ENCODE measurements at regions not wholly inside any gene's neighbourhood (a gene's known extent, or its start where the extent isn't known, plus 50 kb on each side); places are given as distances from the start of the nearest gene placed in this dataset.

DNA sequence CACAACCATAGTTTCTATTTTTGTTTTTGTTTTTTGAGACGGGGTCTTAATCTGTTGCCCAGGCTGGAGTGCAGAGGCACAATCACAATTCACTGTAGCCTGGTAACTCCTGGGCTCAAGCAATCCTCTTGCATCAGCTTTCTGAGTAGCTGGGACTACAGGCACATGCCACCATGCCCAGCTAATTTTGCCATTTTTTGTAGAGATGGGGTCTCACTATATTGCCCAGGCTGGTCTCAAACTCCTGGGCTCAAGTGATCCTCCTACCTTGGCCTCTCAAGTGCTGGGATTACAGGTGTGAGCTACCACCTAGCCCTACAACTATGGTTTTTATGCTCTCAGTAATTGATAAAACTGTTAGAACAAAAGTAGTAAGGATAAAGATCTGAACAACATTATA, 147.5 kb upstream of the SHB start:
- no peak for DNase-seq

DNA sequence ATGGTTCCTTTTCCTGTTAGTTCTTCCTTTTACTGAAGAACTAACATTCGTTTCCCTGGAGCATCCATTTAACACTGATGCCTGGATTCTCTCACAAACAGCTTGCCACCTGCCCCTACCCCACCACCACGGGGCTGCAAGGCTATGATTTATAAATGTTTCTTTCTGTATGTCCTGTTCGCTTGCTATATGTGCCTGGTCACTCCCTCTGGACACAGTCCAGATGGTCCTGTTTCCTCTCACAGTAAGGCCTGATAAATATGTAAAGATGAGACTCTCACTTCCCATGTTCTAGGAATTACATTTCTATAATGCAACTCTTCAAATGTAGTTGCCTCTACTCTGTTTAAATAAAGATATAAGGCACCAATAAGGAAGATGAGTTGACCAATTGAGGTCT, 146.4 kb upstream of the SHB start:
- no peak for DNase-seq

DNA sequence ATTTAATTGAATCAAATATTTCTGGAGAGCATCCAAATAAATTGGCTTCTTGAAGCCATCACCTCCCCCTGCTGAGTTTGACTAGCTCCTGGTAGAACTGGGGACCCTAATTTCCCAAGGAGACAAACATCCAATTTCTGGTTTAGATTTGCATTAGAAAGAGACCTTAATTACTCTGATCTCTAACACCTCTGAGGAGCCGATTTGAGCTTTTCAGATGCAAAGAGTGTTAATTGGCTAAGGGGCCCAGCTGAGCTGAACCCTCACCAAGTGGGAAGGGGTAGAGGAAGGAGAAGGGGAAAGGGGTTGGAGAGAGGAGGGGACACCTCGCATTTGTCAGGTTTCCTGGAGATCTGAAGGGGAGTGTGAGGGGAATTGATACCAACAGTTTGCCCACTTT, 145.4 kb upstream of the SHB start:
- no peak for DNase-seq

GRCh38 chr9:38213631-38214299, 144.7 kb upstream of the SHB start:
- no peak for DNase-seq

GRCh38 chr9:38212016-38212415, 143.0 kb upstream of the SHB start:
- no peak for DNase-seq

DNA sequence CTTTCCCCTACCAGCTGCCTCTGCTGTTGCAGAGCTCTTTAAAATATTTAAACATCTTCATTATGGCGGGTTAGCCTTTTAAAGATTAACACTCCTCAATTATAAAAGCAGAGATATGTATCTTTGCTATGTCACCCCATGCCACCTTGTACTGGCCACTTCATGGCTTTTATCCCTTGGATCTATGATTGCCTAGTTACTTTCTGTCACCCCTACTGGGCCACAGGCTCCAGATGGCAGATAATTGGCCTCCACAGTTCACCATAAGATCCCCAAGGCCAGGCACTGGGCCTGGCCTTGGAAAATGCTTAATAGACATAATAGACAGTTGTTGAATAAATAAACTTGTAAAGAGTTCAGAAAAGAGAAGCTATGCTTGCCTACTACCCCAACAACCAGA, 142.0 kb upstream of the SHB start:
- no peak for DNase-seq

- no peak for DNase-seq
Observed at GRCh38 chr9:38208206-38208901, 139.3 kb upstream of the SHB start.

DNA sequence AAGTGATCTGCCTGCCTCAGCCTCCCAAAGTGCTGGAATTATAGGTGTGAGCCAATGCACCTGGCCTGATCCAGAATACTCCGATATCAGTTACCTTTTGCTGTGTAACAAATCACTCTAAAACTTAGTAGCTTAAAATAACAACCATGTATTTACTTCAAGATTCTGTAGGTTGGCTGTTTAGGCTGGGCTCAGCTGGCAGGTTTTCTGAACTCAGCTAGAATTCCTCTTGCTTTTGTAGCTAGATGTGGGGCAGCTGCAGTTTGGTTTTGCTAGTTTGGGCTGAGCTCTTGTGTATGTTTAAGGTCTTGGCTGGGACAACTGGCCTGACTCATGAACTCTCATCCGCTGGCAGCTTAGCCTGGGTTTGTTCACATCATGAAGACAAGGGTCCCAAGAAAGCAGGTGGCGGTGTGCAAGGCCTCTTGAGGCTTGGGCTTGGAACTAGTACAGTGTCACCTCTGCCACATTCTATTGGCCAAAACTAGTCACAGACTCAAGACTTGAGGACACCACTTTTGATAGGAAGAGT, 138.3 kb upstream of the SHB start:
- DNase-seq, result no peak

- DNase-seq, result no peak
Observed at GRCh38 chr9:38205279-38205678, 136.3 kb upstream of the SHB start.

DNA sequence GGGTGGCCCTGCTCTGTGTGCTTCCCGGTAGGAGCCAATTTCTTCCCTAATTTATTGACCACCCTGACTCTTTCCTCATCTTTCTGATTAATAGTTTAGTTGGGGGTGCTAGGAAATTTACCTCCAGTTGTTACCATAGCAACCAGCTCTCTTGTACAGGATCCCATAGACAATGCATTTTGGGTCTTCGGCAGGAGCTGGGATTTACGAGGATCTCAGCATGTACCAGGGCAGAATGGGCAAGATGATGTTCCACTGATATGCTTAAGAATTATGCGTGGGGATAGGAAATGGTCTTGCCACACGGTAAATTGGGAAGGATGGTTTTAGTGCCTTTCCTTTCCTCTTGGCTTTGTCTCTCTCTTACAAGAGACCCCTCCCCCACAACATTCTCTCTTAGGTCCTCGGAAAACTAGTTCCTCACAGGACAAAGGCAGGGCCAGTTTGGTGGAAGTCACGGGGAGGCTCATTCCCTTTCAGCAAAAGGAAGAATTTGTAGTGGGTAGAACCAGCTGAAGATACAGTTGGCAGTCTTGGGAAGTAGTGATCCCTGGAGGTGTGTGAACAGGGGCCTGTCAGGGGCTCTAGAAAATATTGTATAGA, 133.4 kb upstream of the SHB start:
- DNase-seq, result no peak

DNA sequence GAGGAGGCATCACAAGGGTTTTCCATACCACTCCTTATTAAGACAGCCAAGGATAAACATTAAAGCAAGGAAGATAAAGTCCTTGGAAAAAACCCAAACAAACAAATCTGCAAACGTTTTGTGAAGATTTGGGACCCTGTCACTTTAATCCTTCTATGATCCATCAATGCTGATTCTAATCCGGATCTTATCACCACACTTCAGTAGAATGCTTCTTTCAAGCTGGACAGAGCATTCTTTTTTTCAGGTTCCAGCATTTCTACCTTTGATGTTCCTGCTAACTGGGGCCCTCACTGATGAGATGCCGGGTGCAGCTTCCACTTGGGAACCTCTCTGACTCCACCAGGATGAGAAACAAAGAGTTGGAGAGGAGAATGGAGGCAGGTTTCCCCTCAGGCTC, 132.8 kb upstream of the SHB start:
- no peak for DNase-seq

- DNase-seq, result no peak
Observed at GRCh38 chr9:38200431-38200830, 131.4 kb upstream of the SHB start.

GRCh38 chr9:38198140-38198539, 129.1 kb upstream of the SHB start:
- no peak for DNase-seq

DNA sequence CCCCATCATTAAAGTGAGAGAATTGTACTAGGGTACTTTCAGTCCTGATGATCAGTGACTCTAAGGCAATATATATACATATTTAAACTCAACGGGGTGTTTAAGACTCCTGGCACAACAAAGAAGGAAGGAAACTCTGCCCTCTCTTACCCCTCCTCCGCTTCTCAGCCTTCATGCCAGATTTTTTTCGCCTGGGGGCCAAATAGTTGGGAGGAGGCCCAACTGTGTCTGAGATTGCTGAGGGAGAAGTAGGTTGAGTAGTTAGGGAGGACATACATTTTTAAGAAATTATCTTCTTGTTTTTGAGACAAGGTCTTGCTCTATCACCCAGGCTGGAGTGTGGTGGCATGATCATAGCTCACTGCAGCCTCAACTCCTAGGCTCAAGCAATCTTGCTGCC, 127.7 kb upstream of the SHB start:
- no peak for DNase-seq

GRCh38 chr9:38195737-38196161, 126.7 kb upstream of the SHB start:
- DNase-seq, result no peak

GRCh38 chr9:38194870-38195269, 125.8 kb upstream of the SHB start:
- DNase-seq, result no peak

GRCh38 chr9:38192731-38193265, 123.8 kb upstream of the SHB start:
- DNase-seq, result no peak

GRCh38 chr9:38186404-38187115, 117.5 kb upstream of the SHB start:
- no peak for DNase-seq

- no peak for DNase-seq
Observed at GRCh38 chr9:38185647-38186403, 116.8 kb upstream of the SHB start.

- DNase-seq, result no peak
Observed at GRCh38 chr9:38183994-38184568, 115.1 kb upstream of the SHB start.

- DNase-seq, result no peak
Observed at GRCh38 chr9:38182321-38182720, 113.3 kb upstream of the SHB start.

- DNase-seq, result no peak
Observed at GRCh38 chr9:38181866-38182265, 112.8 kb upstream of the SHB start.

Data from right forelimb (tissue), 1 donor.